Stomach (tissue), 4 donors: ENCODE measurements at regions not wholly inside any gene's neighbourhood (a gene's known extent, or its start where the extent isn't known, plus 50 kb on each side); places are given as distances from the start of the nearest gene placed in this dataset.

Experiments used
- EP300 ChIP-seq: sonication (generic); formaldehyde crosslinking; IDR thresholded peaks from one replicate; pipeline ENCODE4 v1.6.1; 2017; ENCODE audit warnings: antibody characterized with exemption
- POLR2AphosphoS5 ChIP-seq, 3 donors: sonication (generic); formaldehyde crosslinking; IDR thresholded peaks; one replicate each; pipeline ENCODE4 v1.6.1; 2016; ENCODE audit warnings: antibody characterized with exemption in 3 of 3

DNA sequence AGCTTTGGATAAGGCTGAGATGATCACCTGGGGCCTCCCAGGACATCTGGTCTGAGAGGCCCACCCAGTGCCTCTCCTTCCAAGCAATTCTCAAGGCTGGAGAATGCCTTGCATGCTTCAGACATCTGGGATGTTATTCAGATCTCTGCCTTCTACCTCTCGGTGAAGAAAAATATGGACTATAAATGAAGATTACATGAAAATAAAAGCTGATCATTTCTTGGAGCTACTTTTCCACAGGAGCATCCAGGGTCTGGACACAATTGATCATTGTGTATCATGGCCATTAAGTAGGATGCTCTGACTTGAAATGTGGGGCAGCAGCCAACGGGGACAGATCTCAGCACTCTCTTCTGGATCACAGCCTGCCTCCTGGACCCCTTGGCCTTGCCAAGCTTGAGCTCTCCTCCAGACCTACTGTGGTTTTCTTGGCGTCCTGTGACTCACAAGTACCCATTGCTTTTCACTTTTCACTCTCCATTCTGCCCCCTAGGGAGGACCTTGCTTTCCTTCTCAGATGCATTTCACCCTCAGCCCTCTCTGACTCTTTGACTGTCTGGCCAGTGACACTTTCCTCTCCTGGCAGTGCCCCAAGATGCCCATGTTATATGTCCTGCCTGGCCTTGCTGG lies 203.1 kb downstream of the INSIG2 start:
- no peak for TF ChIP-seq EP300
- no peak for TF ChIP-seq POLR2AphosphoS5 (IDR thresholded peaks at IDR 0.05)
